Fibroblast of mammary gland (primary cell): ENCODE measurements at regions not wholly inside any gene's neighbourhood (a gene's known extent, or its start where the extent isn't known, plus 50 kb on each side); places are given as distances from the start of the nearest gene placed in this dataset.

Source experiments
- DNase-seq: peaks from one replicate; pipeline ENCODE4 v3.0.0-alpha.2; 2010; ENCODE audit warnings: low read depth
- H3K4me3 ChIP-seq: 2 replicates; pipeline ENCODE4 v1.5.1; 2011; ENCODE audit warnings: low read depth, mild to moderate bottlenecking, low read length, moderate library complexity; ENCODE audit not compliant: control insufficient read depth
- TF ChIP-seq, protein P1 (sequence below): conservative IDR thresholded peaks from 2 replicates; pipeline ENCODE4 v1.5.1; 2011; ENCODE audit warnings: low read depth, low read length, inconsistent platforms; ENCODE audit not compliant: control insufficient read depth, insufficient read depth

DNA sequence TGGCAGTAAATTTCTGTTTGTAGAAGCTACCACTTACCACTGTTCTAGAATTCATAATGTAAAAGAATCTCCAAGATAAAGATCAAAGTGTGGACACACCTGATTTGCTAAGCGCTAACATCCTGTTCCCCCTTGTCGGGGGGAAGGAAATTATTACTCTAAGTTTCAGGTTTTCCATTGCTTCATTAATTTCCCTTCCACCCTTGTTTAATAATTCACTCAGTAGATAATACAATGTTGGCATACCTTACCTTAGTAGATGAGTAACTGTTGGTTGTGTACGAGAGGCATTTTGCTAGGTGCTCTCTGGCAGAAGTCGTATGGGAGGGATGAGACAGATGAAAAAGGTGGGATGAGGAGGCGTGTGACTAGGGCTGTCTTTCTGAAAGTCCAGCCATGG lies 641.2 kb upstream of the ARRDC4 start:
- no peak overlapping the region for H3K4me3 ChIP-seq
- no peak for DNase-seq
- TF ChIP-seq, protein P1, sequence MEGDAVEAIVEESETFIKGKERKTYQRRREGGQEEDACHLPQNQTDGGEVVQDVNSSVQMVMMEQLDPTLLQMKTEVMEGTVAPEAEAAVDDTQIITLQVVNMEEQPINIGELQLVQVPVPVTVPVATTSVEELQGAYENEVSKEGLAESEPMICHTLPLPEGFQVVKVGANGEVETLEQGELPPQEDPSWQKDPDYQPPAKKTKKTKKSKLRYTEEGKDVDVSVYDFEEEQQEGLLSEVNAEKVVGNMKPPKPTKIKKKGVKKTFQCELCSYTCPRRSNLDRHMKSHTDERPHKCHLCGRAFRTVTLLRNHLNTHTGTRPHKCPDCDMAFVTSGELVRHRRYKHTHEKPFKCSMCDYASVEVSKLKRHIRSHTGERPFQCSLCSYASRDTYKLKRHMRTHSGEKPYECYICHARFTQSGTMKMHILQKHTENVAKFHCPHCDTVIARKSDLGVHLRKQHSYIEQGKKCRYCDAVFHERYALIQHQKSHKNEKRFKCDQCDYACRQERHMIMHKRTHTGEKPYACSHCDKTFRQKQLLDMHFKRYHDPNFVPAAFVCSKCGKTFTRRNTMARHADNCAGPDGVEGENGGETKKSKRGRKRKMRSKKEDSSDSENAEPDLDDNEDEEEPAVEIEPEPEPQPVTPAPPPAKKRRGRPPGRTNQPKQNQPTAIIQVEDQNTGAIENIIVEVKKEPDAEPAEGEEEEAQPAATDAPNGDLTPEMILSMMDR: no peak

DNA sequence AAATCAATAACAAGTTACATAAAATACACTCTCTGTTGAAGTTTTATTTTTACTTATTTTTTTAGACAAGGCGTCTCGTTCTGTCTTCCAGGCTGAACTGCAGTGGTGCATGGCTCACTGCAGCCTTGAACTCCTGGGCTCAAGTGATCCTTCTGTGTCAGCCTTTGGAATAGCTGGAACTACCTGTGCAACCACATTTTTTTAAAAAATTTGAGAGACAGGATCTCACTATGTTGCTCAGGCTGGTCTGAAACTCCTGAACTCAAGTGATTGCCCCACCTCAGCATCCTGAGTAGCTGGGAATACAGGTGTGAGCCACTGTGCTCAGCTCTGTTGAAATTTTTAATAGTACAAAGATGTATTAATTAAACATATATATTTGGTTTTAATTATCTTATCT lies 614.3 kb upstream of the ARRDC4 start:
- TF ChIP-seq, protein P1: no peak
- DNase-seq: no peak
- no peak overlapping the region for H3K4me3 ChIP-seq

GRCh38 chr15:97350813-97351212 lies 609.7 kb upstream of the ARRDC4 start:
- DNase-seq: no peak
- TF ChIP-seq, protein P1: no peak
- no peak overlapping the region for H3K4me3 ChIP-seq

DNA sequence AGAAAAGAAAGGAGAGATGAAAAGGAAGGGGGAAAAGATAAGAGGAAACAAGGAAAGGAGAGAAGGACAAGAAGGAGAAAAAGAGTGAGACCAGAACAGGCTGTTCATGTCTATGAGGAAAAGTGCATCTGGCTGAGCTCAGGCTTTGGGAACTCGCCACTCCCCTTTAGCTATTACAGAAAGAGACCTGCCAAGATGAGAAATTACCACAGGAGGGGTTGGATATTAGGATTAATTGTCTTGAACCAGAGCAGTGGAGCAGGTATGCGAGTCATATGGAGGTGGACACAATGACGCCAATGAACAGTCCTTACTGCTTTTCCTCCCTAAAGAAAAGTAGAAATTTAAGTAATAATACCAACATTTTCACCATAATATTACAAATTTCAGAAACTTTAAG lies 577.0 kb upstream of the ARRDC4 start:
- no peak overlapping the region for H3K4me3 ChIP-seq
- DNase-seq: no peak
- TF ChIP-seq, protein P1: no peak

- TF ChIP-seq, protein P1: no peak
- no peak for DNase-seq
- H3K4me3 ChIP-seq: no peak overlapping the region
Measured at GRCh38 chr15:97386940-97387339, 573.6 kb upstream of the ARRDC4 start.

GRCh38 chr15:97401195-97401594 lies 559.3 kb upstream of the ARRDC4 start:
- DNase-seq: no peak
- H3K4me3 ChIP-seq: no peak overlapping the region
- TF ChIP-seq, protein P1: no peak

- no peak overlapping the region for H3K4me3 ChIP-seq
- DNase-seq: no peak
- TF ChIP-seq, protein P1: no peak
Measured at GRCh38 chr15:97401970-97402369, 558.5 kb upstream of the ARRDC4 start.
